HG03060 (cell line): ENCODE measurements at regions not wholly inside any gene's neighbourhood (a gene's known extent, or its start where the extent isn't known, plus 50 kb on each side); places are given as distances from the start of the nearest gene placed in this dataset.

Experiments used
- ATAC-seq: cut with Tn5 transposase; IDR thresholded peaks from one replicate; pipeline ENCODE4 v1.9.1; 2021; ENCODE audit warnings: low read depth, moderate number of reproducible peaks; ENCODE audit not compliant: unreplicated experiment

DNA sequence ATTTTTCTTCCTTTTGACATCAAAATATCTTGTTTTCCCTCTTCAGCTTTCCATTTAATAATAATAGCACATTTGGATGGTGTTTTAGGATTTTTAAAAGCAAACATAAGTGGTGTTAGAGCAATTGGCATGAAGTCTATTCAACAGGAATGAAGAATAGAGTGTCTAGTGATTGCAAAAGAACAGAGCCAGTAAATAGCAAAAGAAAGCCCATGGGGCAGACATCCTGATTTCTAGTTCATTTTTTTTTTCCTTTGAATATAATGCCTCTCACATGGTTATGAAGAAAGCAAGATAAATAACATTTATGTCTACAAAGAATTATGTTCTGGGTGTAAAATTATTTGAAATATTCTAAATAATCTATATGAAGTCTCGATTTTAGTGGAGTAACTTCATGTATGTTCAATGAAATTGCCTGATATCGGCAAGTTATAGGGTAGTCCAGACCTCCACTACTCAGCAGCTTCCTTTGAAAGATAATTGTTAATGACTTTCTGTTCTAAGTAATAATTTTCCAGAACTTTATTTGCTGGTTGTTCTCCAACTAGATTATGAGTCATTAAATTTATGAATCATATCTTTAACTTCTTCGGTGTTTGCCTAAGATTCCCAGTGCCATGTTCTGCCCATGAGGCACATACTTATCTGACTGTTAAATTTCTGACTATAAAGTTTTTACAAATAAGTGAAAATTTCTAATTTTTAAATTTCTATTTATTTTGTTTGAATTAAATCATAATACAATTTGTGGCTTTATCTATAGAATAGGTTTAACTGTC lies 587.9 kb downstream of the TLL1 start:
- ATAC-seq: no peak

DNA sequence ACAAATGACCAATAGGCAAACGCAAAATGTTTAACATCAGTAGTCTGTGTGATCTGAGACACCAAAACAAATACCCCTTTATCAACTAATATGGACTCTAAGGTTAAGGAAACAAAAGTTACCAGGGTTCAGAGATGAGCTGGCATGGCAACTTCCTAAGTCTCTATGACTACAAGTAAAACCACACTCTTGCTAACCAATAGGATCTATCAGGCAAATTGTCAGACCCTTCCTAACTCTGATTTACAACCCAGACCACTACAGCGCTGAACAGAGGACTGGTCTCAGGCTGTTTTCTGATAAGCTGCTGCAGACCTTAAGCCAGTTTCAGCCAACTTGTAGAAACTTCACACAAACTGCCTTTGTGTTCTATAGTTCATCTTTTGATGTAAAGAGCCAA lies 608.0 kb downstream of the TLL1 start:
- ATAC-seq: no peak

DNA sequence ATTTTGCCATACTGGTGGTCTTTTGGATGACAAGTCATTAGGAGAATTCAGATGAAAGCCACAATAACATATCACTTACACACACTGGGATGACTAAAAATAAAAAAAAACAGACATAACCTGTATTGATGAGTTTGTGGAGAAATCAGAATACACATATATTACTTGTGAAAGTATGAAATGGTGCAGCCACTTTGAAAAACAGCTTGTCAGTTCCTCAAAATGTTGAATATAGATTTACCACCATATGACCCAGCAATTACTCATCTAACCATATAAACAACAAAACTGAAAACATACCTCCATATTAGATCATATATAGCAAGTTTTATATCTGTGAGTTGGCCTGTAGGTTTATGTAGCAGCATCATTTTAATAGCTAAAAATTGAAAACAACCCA lies 608.7 kb downstream of the TLL1 start:
- peak; percentile 70 for ATAC-seq

DNA sequence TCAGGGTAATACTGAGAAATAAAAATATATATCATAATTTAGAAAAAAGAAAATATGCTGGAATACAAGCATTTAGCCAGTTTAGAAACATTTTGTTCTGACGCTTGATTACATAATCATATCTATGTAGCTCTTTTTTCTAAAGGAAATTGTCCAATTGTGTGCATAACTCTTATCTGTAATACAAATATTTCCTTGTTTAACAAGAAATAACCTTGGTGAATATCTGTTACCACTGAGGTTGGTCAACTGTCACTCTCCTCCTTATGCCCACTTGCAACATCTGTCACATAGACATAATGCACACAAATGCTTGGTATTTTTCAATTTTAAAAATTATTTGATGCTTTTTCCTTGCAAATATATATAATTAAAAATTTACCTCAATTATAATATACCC lies 609.7 kb downstream of the TLL1 start:
- no peak for ATAC-seq

DNA sequence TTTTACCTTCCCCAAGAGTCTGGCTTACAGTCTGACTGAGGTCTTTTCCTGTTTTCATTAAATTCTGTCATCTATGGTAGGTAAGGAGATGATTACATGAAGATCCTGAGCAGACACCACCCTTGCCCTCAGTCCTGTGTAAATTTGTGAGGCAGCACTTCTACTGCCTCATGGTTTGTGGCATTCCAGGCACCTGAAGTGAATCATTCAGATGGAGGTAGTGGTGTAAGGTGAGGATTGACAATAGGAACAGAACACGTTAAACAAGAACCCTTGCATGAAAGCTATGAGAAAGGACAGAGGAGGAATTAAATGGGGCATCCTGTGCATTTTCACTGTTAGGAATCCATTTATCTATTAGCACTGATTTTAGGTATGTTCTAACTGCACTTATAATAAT lies 618.6 kb downstream of the TLL1 start:
- no peak for ATAC-seq

DNA sequence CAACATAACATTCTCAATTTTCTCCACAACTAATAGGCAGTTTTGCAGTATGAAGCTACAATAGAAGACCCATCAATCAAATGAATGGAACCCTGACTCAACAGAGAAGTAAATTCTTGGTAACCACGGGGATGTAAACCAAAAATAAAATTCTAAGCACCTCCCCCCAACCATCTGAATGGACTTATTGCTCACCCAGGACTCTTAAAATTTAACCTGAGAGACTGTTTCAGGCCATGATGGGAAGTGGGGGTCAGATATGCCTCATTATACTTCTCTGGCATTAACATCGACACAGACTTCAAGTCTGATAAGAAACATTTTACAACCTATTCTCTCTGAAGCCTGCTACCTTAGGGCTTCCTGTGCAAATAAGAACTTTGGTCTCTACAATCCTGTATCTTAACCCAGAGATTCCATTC lies 620.9 kb downstream of the TLL1 start:
- ATAC-seq: no peak

DNA sequence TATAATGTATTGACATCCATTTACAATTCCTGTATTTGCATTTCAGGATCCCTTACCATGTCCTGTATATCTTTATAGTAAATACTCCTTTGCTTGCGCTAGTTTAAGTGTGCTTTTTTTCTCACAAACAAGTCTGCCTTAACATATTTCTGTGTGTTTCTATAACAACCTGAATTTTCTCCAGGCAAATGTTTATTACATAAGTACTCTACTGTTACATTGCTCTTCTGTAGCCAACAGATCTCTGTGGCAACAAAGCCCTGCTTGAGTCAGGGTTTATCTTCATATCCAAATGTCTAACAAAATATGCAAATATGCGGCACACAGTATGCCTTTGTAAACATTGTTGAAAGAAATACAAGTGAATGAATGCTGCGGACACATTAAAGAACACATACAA lies 625.5 kb downstream of the TLL1 start:
- no peak for ATAC-seq

DNA sequence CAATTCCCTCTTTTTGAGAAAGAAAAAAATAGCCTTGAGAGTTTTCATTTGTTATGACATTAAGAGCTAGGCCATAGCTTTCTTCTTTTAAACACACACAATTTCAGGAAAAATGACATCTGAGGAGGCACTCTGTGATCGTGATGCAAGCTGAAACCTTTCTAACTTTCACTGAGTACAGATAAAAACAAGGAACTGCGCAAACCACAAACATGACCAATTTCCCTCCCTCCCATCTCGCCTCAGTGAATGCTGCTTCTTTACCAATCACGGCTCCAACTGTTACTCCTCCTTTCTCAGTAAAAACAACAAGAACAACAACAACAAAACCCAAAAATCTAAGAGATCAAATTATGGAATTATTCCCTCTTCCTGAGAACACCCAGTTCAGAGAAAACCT lies 626.8 kb downstream of the TLL1 start:
- ATAC-seq: no peak

DNA sequence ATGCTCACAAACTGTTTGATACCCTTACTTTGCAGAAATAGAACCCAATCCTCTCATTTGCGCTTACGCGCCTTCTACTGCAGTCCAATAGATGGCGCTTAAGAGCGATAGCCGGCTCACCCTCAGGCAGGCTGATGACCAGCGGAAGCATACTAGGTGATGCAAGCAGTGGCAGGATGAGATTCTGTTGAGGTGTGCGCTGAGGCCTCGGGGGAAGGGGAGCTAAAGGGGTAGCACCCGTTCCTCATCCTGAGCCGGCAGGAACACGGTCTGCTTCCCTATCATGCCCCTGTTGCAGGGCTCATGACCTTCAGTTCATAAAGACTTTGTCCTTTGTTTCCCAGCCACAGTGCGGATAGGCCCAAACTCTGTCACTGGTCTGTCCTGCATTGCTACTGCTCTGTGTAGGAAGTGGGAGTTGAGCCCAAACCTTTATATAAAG lies 628.9 kb downstream of the TLL1 start:
- no peak for ATAC-seq

DNA sequence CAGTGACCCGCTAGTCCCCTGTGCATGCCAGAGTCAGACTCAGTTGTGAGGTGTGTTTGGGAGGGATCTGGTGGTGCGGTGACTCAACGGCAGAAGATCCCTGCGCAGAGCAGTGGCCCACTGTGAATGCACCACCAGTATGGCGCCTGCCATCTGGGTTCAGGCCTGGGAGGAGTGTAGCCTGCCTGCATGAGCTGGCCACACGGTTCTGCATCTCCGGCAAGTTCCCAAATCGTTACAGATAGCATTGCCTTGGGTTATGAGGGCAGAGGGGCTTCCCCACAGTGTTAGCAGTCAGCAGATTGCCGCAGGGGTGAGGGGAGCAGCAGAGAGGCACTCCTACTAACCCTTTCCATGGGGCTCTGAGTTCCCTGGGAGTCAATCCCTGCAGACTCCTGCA lies 629.6 kb downstream of the TLL1 start:
- ATAC-seq: no peak

DNA sequence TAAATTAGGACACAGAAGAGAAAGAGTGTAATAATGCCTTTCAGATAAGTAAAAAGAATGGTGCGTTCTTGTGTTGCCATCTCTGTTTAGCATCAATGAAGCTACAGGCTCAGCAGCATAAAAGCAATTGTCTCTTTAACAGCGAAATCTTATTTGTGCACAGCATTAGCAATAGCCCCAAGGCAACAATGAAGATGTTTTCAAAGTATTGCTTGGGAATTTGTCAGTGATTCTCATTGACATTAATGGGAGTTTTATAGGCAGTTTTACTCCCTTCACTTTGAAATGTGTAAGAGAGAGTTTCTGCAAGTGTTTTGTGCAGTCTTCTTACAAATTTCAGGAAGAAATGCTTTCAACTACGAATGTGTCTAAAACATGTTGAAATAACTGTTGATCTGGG lies 633.0 kb downstream of the TLL1 start:
- no peak for ATAC-seq

DNA sequence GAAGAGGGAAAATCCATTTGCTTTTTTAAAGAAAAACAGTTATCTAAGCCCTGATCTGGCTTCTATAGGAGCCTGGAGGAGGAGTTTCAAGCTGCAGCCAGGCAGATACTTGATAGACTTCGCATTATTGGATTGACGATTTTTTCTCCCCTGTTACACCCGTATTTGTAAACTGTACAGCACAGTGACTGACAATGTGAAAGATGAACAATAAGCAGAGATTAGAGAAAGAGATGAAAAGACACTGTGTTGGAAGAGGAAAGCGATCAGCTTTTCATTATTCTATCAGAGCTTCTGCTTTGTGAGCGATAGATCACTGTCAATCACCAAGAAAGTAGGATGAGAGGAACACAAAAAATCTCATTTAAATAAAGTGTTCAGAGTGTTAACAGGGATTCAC lies 639.2 kb downstream of the TLL1 start:
- ATAC-seq: no peak

DNA sequence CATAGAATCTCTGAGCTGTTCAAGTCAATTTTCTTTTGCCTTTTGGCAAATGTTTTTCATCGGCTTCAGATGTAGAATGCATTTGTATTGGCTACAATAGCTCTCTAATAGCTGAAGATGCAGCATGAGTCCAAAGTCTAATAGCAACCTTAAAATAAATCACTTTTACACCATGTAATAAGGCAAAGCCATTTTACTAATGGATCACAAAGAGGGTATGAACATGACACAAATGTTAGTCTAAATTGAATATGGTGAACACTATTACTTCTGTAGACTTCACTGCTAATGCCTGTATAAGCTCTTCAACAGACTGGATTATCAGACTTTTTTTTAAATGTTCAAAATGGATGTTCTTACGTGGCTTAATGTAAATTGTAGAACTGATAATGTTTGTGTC lies 645.3 kb downstream of the TLL1 start:
- no peak for ATAC-seq

DNA sequence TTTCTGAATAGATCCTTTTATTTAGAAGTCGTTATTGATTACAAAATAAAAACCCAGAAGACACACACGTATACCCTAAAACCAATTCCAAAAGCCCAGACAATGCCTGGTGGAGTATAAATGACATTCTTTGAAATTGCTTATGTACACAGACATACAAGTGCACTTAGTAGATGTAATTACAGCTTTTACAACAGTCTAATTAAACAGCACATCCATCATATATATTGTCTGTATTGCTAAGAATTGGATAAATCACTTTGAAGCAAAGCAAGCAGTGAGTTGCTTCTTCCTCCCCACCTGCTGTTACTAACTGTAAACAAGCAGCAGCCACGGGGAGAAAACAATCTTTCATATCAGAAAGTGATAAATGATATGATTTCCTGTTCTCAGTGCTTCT lies 645.7 kb downstream of the TLL1 start:
- ATAC-seq: no peak

DNA sequence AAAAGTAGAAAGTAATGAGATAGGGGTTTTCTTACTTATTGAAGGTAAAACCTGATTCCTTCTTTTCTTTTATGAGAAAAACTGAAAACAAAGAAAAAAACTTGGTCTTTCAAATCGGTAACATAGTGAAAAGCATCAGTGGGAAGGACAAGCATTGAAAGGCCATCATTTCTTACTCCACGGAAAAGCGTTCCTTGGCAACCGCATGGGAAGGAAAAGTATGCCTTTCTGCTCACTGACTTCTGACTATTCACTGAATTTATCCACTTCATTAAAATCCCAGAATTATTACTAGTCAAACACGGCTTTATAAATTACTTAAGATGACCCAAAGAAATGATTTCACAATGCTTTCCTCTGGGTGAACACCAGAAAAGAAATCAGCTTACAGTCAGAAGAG lies 646.7 kb downstream of the TLL1 start:
- no peak for ATAC-seq

DNA sequence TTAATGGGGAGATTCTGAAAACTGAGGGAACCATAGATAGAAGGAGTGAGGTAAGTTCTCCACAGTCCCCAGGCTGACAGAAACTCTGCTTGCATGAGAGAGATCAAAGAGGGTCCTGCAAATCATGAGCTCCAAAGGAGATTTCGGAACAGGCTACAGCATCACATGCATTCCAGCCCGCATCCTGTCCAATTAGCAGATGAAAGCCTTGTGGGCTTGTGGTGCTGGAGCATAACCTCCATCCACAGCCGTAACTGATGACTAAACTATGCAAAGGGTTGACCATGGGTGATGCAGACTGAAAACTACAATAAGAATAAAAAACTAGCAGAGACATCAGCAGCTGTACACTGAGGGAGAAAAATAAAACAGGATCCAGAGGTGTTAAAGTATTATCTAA lies 654.5 kb downstream of the TLL1 start:
- ATAC-seq: no peak

DNA sequence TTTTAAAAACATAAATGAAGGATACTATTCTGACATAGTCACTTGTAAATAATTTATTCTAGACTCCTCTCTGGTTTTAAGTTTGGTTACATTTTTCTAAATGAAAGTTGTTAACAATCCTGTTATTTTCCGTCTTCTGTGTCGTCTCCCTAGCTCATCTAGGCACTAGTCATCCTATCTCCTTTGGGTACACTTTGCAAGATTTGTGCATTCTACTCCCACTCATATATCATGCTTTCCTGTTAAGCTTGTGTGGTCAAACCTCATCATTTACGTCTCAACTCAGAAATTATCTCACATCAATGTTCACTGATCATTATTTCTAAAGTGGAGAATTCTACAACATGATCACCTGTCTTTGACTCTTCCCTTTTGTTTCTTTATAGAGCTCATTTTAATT lies 658.7 kb downstream of the TLL1 start:
- no peak for ATAC-seq

DNA sequence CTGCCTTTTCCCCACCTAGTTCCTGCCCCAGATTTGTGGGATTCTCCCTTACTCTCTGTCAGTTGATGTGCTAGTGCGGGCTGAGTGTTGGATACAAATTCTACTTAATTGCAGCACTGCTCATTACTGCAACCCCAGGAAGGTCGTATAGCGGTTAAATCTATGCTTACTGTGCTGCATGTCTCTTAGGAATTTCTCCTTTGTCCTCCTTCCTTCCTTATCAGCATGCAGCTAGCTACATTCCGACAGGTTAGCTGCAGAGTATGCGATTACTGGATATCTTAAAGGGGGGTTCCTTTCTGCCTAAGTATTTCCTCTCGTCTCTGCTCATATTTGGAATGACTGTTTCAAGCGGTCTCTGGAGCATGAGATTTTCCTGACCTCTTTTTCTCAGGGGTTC lies 662.8 kb downstream of the TLL1 start:
- no peak for ATAC-seq

DNA sequence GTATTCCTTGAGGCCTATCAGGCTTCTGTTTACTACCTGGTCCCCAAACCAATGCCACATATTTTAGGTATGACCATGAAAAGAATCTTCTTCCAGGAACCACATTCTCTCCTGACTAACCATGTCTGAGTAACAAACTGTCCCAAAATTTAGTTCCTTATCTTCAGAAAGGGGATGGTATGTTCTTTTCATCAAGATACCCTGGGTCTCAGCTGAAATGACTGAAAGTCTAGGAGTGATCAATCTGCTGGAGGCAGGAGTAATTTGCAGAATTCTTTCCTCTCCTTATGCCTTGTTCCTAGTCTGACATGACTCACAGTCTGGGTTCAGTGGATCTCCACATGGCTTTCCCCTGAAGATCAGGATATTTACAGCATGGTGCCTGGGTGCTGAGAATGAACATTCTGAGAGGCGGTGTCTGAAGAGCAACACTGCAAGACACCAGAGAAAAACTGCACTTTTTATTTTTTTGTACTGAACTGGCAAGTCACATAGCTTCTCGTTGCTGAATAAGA lies 665.5 kb downstream of the TLL1 start:
- ATAC-seq: no peak

DNA sequence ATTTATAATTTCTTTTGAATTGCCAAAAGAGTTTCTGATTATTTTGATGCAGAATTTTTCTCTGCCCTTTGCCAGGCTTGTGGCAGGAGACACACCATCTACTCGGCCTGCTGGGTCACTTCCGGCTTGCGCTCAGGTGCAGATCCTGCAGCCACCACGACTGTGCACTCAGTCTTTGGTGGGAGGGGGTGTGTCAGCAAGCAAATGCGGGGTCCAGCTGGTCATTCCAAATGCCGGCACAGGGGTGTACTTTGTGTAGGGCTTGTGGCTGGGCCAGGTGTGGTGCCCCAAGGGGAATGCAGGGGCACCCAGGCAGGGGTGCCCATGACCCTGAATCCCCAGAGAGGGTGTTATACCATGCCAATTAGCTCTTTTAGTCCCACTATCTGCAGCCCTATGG lies 673.0 kb downstream of the TLL1 start:
- no peak for ATAC-seq

DNA sequence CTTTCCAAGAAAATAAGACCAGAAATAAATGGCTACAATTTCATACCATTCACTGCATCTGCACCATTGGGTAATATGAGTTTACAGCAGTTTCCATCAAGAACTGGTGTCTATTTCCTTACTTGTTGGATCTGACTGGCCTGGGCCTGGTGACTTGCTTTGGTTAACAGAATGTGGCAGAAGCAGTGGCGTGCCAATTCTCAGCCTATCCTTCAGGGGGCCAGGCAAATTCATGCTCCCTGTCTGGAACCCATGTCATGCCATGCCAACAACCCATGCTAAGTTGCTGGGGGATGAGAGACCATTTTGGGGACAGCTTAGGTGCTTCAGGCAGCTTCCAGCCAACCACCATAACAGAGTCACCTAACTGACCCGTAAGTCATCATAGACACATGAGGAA lies 656.7 kb downstream of the SPOCK3 start:
- ATAC-seq: no peak

DNA sequence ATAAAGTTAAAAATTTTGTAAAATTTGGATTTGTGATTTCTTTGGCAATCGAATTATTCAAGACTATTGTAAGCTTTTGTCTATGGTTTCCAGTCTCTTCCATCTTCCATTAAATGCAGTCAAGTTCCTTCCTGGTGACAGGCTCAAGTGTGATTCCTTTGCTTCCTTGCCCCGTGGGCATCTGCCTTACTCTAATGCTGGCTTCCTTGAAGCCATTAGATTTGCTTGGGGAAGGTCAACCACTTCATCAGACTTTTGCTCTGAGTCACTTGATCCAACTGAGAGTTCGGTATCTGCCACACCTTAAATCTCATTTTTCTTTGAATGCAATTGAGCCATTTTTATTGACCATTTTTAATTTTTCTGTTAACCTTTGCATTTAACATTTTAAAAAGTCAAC lies 648.8 kb downstream of the SPOCK3 start:
- ATAC-seq: no peak
